H1 (cell line): ENCODE measurements at regions not wholly inside any gene's neighbourhood (a gene's known extent, or its start where the extent isn't known, plus 50 kb on each side); places are given as distances from the start of the nearest gene placed in this dataset.

Experiments
- CTCF ChIP-seq, 3 experiments: IDR thresholded peaks; 1 replicate in 2 of 3; 2 replicates in 1 of 3; pipeline versions ENCODE4 v1.5.1 to v1.6.1; 2011; ENCODE audit warnings: low read length in 3 of 3, mild to moderate bottlenecking in 3 of 3, inconsistent platforms in 2 of 3, low read depth in 1 of 3, moderate library complexity in 1 of 3; ENCODE audit not compliant: insufficient read depth in 1 of 3; ENCODE audit errors: control extremely low read depth in 1 of 3
- RBBP5 ChIP-seq: IDR thresholded peaks from 2 replicates; pipeline ENCODE4 v1.7.1; 2012; ENCODE audit warnings: low read depth, mild to moderate bottlenecking, inconsistent platforms, low read length, moderate library complexity, borderline replicate concordance
- SRF ChIP-seq: IDR thresholded peaks from 2 replicates; pipeline ENCODE4 v1.6.1; 2011; ENCODE audit warnings: mild to moderate bottlenecking, low read depth, low read length, moderate library complexity

GRCh38 chr11:36724742-36725385 lies 126.8 kb upstream of the RAG2 start (continued):
- no peak for TF ChIP-seq SRF
- no peak for TF ChIP-seq CTCF (IDR thresholded peaks at IDR 0.05; ENCODE audit: control extremely low read depth in 1 of 3, insufficient read depth in 1 of 3, low read depth in 1 of 3, low read length in 3 of 3)
- TF ChIP-seq RBBP5: no peak
